HCT116 (cell line): ENCODE measurements at regions not wholly inside any gene's neighbourhood (a gene's known extent, or its start where the extent isn't known, plus 50 kb on each side); places are given as distances from the start of the nearest gene placed in this dataset.

Source experiments
- ATAC-seq: fragments of 200-7000 bp; cut with Tn5 transposase; 2 replicates; pipeline ENCODE4 v1.9.1; 2020; ENCODE audit warnings: mild to moderate bottlenecking, moderate library complexity
- BruUV-seq: library from RNA; stranded (reverse); fragments of 400-500 nt; replicated peaks from 2 replicates; lab custom pipeline; 2021; lab: Mats Ljungman, UMichigan
- CTCF ChIA-PET: fragments of 300-600 bp; sonication (Branson Sonifier 250); formaldehyde crosslinking; loops from one replicate; lab custom pipeline; 2021; ENCODE audit warnings: antibody characterized with exemption; lab: Charles Lee
- POLR2A ChIA-PET: fragments of 300-600, 350-600 bp; sonication (Branson Sonifier 250); formaldehyde crosslinking; loops from one replicate; lab custom pipeline; 2021; ENCODE audit warnings: antibody characterized with exemption; lab: Charles Lee
- RAD21 ChIA-PET, 2 experiments: fragments of 300-600 bp; sonication (Branson Sonifier 250); formaldehyde crosslinking; loops; one replicate each; lab custom pipeline; 2023; ENCODE audit warnings: low total read pairs in 2 of 2; ENCODE audit not compliant: uncharacterized antibody in 2 of 2, unreplicated experiment in 2 of 2, low non-redundant PET in 1 of 2; lab: Charles Lee
- DNase-seq: peaks from one replicate; pipeline ENCODE4 v3.0.0-alpha.2; 2010; ENCODE audit warnings: low read depth, low spot score
- H2AFZ ChIP-seq: fragments of 200-600 bp; shearing (Covaris generic), sonication (generic); 2 replicates; pipeline ENCODE4 v1.6.1; 2017; ENCODE audit warnings: low read depth, mixed run types, mixed read lengths, antibody characterized with exemption, low read length; ENCODE audit not compliant: poor library complexity, severe bottlenecking
- H3K27ac ChIP-seq: 2 replicates; pipeline ENCODE4 v1.5.1; 2012; ENCODE audit warnings: low read depth, low read length
- H3K27me3 ChIP-seq: fragments of 200-600 bp; sonication (generic); 2 replicates; pipeline ENCODE4 v1.6.1; 2016; ENCODE audit warnings: mixed run types, low read length, mixed read lengths; ENCODE audit not compliant: insufficient read depth
- H3K36me3 ChIP-seq, 2 experiments: fragments of 200-500 bp in 1 of 2; fragments of 200-600 bp in 1 of 2; sonication (Bioruptor generic) in 1 of 2; sonication (generic) in 1 of 2; 2 replicates each; pipeline versions ENCODE4 v1.5.1 to v1.6.1; 2014 to 2016; ENCODE audit warnings: low read length in 2 of 2, inconsistent platforms in 1 of 2, mixed read lengths in 1 of 2, mixed run types in 1 of 2; ENCODE audit not compliant: insufficient read depth in 2 of 2, control insufficient read depth in 1 of 2
- H3K4me1 ChIP-seq, 2 experiments: fragments of 200-600 bp in 1 of 2; sonication (generic) in 1 of 2; 2 replicates each; pipeline versions ENCODE4 v1.5.1 to v1.6.1; 2012 to 2017; ENCODE audit warnings: low read length in 2 of 2, inconsistent platforms in 1 of 2, mild to moderate bottlenecking in 1 of 2, mixed read lengths in 1 of 2, mixed run types in 1 of 2, moderate library complexity in 1 of 2; ENCODE audit not compliant: insufficient read depth in 2 of 2, control insufficient read depth in 1 of 2
- H3K4me2 ChIP-seq: fragments of 200-600 bp; sonication (generic); 2 replicates; pipeline ENCODE4 v1.6.1; 2017; ENCODE audit warnings: mixed run types, low read length, mixed read lengths
- H3K4me3 ChIP-seq, 2 experiments: fragments of 200-600 bp in 1 of 2; sonication (generic) in 1 of 2; replicated peaks in 1 of 2; 2 replicates each; pipeline ENCODE4 v1.5.1; 2011 to 2016; ENCODE audit warnings: low read length in 2 of 2, control low read depth in 1 of 2, low read depth in 1 of 2, mild to moderate bottlenecking in 1 of 2, mixed read lengths in 1 of 2, mixed run types in 1 of 2
- H3K79me2 ChIP-seq: fragments of 200-600 bp; sonication (generic); 2 replicates; pipeline ENCODE4 v1.6.1; 2017; ENCODE audit warnings: mild to moderate bottlenecking, mixed run types, low read length, moderate library complexity, mixed read lengths; ENCODE audit not compliant: insufficient read depth
- H3K9ac ChIP-seq: fragments of 200-600 bp; sonication (generic); 2 replicates; pipeline ENCODE4 v1.6.1; 2016; ENCODE audit warnings: low read length, mixed read lengths
- H3K9me2 ChIP-seq: fragments of 200-600 bp; sonication (generic), shearing (Covaris generic); 2 replicates; pipeline ENCODE4 v1.6.1; 2017; ENCODE audit warnings: mixed run types, mild to moderate bottlenecking, moderate library complexity; ENCODE audit not compliant: insufficient read depth
- H3K9me3 ChIP-seq, 2 experiments: fragments of 200-500 bp in 1 of 2; fragments of 200-600 bp in 1 of 2; sonication (Bioruptor generic) in 1 of 2; sonication (generic) in 1 of 2; 2 replicates each; pipeline ENCODE4 v1.6.1; 2014 to 2017; ENCODE audit warnings: low read length in 2 of 2, mixed read lengths in 2 of 2, inconsistent platforms in 1 of 2, low read depth in 1 of 2, mild to moderate bottlenecking in 1 of 2, mixed run types in 1 of 2, moderate library complexity in 1 of 2; ENCODE audit not compliant: control insufficient read depth in 1 of 2, insufficient read depth in 1 of 2
- H4K20me1 ChIP-seq: fragments of 200-600 bp; sonication (generic), shearing (Covaris generic); 2 replicates; pipeline ENCODE4 v1.6.1; 2017; ENCODE audit warnings: mixed run types, mild to moderate bottlenecking, moderate library complexity; ENCODE audit not compliant: insufficient read depth
- CEBPB ChIP-seq: IDR thresholded peaks from 2 replicates; pipeline ENCODE4 v1.6.1; 2012; ENCODE audit warnings: low read depth
- EGR1 ChIP-seq: IDR thresholded peaks from 2 replicates; pipeline ENCODE4 v1.6.1; 2012; ENCODE audit warnings: low read depth
- POLR2AphosphoS5 ChIP-seq: IDR thresholded peaks from 2 replicates; pipeline ENCODE4 v1.6.1; 2011; ENCODE audit warnings: mild to moderate bottlenecking, low read depth, low read length, moderate library complexity
- SIN3A ChIP-seq: IDR thresholded peaks from 2 replicates; pipeline ENCODE4 v1.6.1; 2012; ENCODE audit warnings: low read depth
- SRF ChIP-seq: IDR thresholded peaks from 2 replicates; pipeline ENCODE4 v1.6.1; 2012; ENCODE audit warnings: low read depth
- intact Hi-C: fragments of 100-400 bp; cut with micrococcal nuclease; formaldehyde crosslinking; loops from 2 replicates; pipeline ENCODE4 v1.10.0; 2022
- TF ChIP-seq, protein P1 (sequence below): IDR thresholded peaks from 2 replicates; pipeline ENCODE4 v1.6.1; 2012; ENCODE audit warnings: low read depth
- TF ChIP-seq, protein P2 (sequence below): IDR thresholded peaks from 2 replicates; pipeline ENCODE4 v1.6.1; 2011; ENCODE audit warnings: mild to moderate bottlenecking, low read length, moderate library complexity; ENCODE audit not compliant: insufficient replicate concordance; ENCODE audit errors: extremely low read depth

DNA sequence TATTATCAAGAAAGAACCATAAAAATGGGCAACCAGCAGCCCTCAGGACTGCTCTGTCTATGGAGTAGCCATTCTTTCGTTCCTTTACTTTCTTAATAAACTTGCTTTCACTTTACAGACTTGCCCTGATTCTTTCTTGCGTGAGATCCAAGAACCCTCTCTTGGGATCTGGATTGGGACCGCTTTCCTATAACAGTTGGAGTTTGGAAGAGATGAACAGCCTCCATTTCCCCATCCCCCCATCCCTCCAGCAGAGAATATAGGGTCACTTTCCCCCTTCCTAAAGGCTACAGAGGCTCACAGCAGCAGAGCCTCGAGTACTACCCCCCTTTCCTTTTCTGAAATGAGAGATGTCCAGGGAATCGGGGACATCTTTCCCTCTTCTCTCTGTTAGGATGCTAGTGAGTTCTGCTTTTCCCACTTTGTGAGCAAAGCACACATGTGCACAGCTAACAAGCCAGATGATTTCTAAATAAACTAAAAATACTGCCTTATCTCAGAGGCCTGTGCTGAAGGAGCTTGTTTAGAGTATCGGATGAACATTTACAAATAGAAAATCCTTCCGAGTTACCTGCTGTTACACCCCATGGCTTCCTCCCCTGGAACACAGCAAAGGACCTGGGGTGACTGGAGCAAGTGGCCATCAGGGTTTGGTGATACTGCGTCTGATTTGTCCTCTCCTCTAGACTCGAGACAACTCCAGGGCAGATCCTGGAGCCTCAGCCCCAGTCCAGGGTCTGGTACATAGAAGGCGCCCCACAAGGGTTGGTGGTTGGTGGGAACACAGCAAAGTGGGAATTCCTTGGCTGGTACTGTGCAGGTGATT lies 144.2 kb downstream of the SLC38A6 start (continued):
- TF ChIP-seq, protein P1, sequence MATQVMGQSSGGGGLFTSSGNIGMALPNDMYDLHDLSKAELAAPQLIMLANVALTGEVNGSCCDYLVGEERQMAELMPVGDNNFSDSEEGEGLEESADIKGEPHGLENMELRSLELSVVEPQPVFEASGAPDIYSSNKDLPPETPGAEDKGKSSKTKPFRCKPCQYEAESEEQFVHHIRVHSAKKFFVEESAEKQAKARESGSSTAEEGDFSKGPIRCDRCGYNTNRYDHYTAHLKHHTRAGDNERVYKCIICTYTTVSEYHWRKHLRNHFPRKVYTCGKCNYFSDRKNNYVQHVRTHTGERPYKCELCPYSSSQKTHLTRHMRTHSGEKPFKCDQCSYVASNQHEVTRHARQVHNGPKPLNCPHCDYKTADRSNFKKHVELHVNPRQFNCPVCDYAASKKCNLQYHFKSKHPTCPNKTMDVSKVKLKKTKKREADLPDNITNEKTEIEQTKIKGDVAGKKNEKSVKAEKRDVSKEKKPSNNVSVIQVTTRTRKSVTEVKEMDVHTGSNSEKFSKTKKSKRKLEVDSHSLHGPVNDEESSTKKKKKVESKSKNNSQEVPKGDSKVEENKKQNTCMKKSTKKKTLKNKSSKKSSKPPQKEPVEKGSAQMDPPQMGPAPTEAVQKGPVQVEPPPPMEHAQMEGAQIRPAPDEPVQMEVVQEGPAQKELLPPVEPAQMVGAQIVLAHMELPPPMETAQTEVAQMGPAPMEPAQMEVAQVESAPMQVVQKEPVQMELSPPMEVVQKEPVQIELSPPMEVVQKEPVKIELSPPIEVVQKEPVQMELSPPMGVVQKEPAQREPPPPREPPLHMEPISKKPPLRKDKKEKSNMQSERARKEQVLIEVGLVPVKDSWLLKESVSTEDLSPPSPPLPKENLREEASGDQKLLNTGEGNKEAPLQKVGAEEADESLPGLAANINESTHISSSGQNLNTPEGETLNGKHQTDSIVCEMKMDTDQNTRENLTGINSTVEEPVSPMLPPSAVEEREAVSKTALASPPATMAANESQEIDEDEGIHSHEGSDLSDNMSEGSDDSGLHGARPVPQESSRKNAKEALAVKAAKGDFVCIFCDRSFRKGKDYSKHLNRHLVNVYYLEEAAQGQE, result no peak
- TF ChIP-seq, protein P2, sequence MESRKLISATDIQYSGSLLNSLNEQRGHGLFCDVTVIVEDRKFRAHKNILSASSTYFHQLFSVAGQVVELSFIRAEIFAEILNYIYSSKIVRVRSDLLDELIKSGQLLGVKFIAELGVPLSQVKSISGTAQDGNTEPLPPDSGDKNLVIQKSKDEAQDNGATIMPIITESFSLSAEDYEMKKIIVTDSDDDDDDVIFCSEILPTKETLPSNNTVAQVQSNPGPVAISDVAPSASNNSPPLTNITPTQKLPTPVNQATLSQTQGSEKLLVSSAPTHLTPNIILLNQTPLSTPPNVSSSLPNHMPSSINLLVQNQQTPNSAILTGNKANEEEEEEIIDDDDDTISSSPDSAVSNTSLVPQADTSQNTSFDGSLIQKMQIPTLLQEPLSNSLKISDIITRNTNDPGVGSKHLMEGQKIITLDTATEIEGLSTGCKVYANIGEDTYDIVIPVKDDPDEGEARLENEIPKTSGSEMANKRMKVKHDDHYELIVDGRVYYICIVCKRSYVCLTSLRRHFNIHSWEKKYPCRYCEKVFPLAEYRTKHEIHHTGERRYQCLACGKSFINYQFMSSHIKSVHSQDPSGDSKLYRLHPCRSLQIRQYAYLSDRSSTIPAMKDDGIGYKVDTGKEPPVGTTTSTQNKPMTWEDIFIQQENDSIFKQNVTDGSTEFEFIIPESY, result no peak
- TF ChIP-seq SRF (no peak), CEBPB (no peak)

DNA sequence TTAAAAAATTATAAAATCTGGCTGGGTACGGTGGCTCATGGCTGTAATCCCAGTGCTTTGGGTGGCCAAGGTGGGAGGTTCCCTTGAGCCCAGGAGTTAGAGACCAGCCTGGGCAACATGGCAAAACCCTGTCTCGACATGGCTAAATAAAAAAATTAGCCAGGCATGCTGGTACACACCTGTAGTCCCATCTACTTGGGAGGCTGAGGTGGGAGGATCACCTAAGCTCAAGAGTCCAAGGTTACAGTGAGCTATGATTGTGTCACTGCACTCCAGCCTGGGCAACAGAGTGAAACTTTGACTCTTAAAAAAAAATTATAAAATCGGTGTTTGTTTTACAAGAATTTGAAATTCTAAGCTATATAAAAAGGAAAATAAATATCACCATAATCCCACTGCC lies 141.8 kb downstream of the SLC38A6 start:
- Histone ChIP-seq H3K9me3 (no peaks in the 10 kb centered on the region), H3K4me2 (no peak overlapping the region), H3K36me3 (no peaks in the 10 kb centered on the region), H3K9ac (no peak overlapping the region), H2AFZ (no peak overlapping the region), H3K4me1 (no peaks in the 10 kb centered on the region), H3K27me3 (no peaks in the 10 kb centered on the region), H3K27ac (no peak overlapping the region), H3K79me2 (no peaks in the 10 kb centered on the region), H4K20me1 (no peaks in the 10 kb centered on the region), H3K4me3 (no peak overlapping the region), H3K9me2 (no peaks in the 10 kb centered on the region)
- ATAC-seq, result no peak
- TF ChIP-seq, protein P2, result no peak
- no peak for TF ChIP-seq EGR1
- no peak for TF ChIP-seq SIN3A
- TF ChIP-seq POLR2AphosphoS5, result no peak
- no TSS peak for BruUV-seq
- intact Hi-C loops, result no loop called here
- RAD21 ChIA-PET, result no interaction called here
- CTCF ChIA-PET, result no interaction called here
- POLR2A ChIA-PET, result no interaction called here
- DNase-seq, result no peak
